ENCODE measurements at regions not wholly inside any gene's neighbourhood (a gene's known extent, or its start where the extent isn't known, plus 50 kb on each side); places are given as distances from the start of the nearest gene placed in this dataset.
"Not testable (repeated sequence)": the region's sequence is repeated elsewhere in the genome, so short reads cannot be mapped to it uniquely, and the experiment has no call there.

DNA sequence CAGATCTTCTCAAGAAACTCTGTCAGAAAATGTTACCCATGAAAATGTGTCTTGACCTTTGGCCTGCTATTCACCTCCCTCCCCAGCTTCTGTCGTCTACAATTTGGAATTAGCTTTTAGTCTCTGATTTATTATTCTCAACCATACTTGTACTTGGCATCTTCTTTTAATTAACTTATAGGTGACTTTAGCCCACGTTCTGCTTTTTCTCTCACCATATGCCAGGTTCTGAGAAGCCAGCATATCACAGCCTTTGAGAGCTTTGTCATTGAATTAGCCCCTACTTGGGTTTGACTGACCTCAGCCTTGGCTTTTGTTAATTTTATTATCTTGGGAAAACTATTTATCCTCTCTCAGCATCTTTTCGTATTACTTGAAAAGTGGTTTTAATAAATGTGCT, 355.9 kb downstream of the OXSM start:
- no peak overlapping the region for H2AFZ ChIP-seq (ENCODE audit: low read length)
- no peak for DNase-seq (ENCODE audit: low read depth in 2 of 2)
- no peaks in the 10 kb centered on the region for H3K79me2 ChIP-seq (ENCODE audit: control insufficient read depth, insufficient read depth, low read length)
- no peak overlapping the region for H3K4me2 ChIP-seq (ENCODE audit: extremely low read depth, insufficient read depth, low read length)
- no peaks in the 10 kb centered on the region for H3K27me3 ChIP-seq (ENCODE audit: control insufficient read depth, insufficient read depth, low read length)
- no peaks in the 10 kb centered on the region for H3K9me3 ChIP-seq (ENCODE audit: control insufficient read depth, insufficient read depth, low read depth, low read length)
- TF ChIP-seq, protein P1, sequence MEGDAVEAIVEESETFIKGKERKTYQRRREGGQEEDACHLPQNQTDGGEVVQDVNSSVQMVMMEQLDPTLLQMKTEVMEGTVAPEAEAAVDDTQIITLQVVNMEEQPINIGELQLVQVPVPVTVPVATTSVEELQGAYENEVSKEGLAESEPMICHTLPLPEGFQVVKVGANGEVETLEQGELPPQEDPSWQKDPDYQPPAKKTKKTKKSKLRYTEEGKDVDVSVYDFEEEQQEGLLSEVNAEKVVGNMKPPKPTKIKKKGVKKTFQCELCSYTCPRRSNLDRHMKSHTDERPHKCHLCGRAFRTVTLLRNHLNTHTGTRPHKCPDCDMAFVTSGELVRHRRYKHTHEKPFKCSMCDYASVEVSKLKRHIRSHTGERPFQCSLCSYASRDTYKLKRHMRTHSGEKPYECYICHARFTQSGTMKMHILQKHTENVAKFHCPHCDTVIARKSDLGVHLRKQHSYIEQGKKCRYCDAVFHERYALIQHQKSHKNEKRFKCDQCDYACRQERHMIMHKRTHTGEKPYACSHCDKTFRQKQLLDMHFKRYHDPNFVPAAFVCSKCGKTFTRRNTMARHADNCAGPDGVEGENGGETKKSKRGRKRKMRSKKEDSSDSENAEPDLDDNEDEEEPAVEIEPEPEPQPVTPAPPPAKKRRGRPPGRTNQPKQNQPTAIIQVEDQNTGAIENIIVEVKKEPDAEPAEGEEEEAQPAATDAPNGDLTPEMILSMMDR (conservative IDR thresholded peaks at IDR 0.05 in 1 of 2, IDR thresholded peaks at IDR 0.05 in 1 of 2; ENCODE audit: low read depth in 1 of 2, low read length in 2 of 2), result no peak
- no peak overlapping the region for H3K4me3 ChIP-seq (replicated peaks in 1 of 4; ENCODE audit: control extremely low read depth in 1 of 4, insufficient read depth in 1 of 4, low read depth in 3 of 4, low read length in 4 of 4)
- no peaks in the 10 kb centered on the region for H4K20me1 ChIP-seq (ENCODE audit: control insufficient read depth, extremely low read depth, insufficient read depth, low read length)
- no peaks in the 10 kb centered on the region for H3K36me3 ChIP-seq (ENCODE audit: control insufficient read depth, insufficient read depth, low read length)
- H3K4me1 ChIP-seq (ENCODE audit: control insufficient read depth, extremely low read depth, insufficient read depth, low read length), result no peaks in the 10 kb centered on the region
- H3K27ac ChIP-seq (ENCODE audit: insufficient read depth, low read length), result no peak overlapping the region
- no peak overlapping the region for H3K9ac ChIP-seq (ENCODE audit: insufficient read depth, low read length)

DNA sequence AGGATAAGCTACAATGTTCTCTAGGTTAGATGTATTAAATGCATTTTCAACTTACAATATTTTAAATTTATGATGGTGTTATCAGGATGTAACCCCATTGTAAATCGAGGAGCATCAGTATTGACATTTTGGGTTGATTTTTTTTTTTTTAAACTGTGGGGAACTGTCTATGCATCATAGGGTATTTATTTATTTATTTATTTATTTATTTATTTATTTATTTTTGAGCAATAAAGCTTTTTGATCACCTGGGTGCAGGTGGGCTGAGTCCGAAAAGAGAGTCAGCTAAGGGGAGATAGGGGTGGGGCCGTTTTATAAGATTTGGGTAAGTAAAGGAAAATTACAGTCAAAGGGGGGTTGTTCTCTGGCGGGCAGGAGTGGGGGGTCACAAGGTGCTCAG, 367.5 kb downstream of the OXSM start:
- not testable (repeated sequence) for H3K4me1 ChIP-seq (ENCODE audit: control insufficient read depth, extremely low read depth, insufficient read depth, low read length); H3K27me3 ChIP-seq (ENCODE audit: control insufficient read depth, insufficient read depth, low read length); H3K27ac ChIP-seq (ENCODE audit: insufficient read depth, low read length); H3K9ac ChIP-seq (ENCODE audit: insufficient read depth, low read length); DNase-seq (ENCODE audit: low read depth in 2 of 2); H3K79me2 ChIP-seq (ENCODE audit: control insufficient read depth, insufficient read depth, low read length); H2AFZ ChIP-seq (ENCODE audit: low read length); H3K4me3 ChIP-seq (replicated peaks in 1 of 4; ENCODE audit: control extremely low read depth in 1 of 4, insufficient read depth in 1 of 4, low read depth in 3 of 4, low read length in 4 of 4); H3K4me2 ChIP-seq (ENCODE audit: extremely low read depth, insufficient read depth, low read length); H3K9me3 ChIP-seq (ENCODE audit: control insufficient read depth, insufficient read depth, low read depth, low read length); H3K36me3 ChIP-seq (ENCODE audit: control insufficient read depth, insufficient read depth, low read length); H4K20me1 ChIP-seq (ENCODE audit: control insufficient read depth, extremely low read depth, insufficient read depth, low read length)

DNA sequence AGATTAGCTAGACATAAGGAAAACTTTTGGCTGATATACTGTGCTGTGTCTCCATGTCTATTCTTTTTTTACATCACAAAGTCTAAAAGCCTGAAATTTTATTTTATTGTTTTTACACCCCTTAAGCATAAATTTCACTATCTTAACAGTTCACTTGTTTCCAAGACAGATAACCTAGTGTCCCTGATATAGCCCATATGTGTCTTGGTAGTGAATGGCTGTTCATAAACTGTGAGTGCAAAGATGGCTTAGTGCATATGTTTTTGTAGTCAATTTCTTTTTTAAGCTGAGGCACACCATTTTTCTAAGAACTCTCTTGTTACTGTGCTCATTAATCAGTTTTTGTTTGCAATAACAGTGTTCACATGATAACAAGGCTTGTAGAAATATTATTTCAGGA, 381.1 kb downstream of the OXSM start:
- H3K4me2 ChIP-seq (ENCODE audit: extremely low read depth, insufficient read depth, low read length), result no peak overlapping the region
- H3K4me3 ChIP-seq (replicated peaks in 1 of 4; ENCODE audit: control extremely low read depth in 1 of 4, insufficient read depth in 1 of 4, low read depth in 3 of 4, low read length in 4 of 4), result no peak overlapping the region
- TF ChIP-seq, protein P1 (conservative IDR thresholded peaks at IDR 0.05 in 1 of 2, IDR thresholded peaks at IDR 0.05 in 1 of 2; ENCODE audit: low read depth in 1 of 2, low read length in 2 of 2), result no peak
- no peak for TF ChIP-seq EZH2 (IDR thresholded peaks at IDR 0.05; ENCODE audit: low read length, missing control alignments)
- no peak overlapping the region for H3K27ac ChIP-seq (ENCODE audit: insufficient read depth, low read length)
- H3K9me3 ChIP-seq (ENCODE audit: control insufficient read depth, insufficient read depth, low read depth, low read length), result no peaks in the 10 kb centered on the region
- H3K4me1 ChIP-seq (ENCODE audit: control insufficient read depth, extremely low read depth, insufficient read depth, low read length), result no peaks in the 10 kb centered on the region
- H4K20me1 ChIP-seq (ENCODE audit: control insufficient read depth, extremely low read depth, insufficient read depth, low read length), result no peaks in the 10 kb centered on the region
- DNase-seq (ENCODE audit: low read depth in 2 of 2), result no peak
- H3K9ac ChIP-seq (ENCODE audit: insufficient read depth, low read length), result no peak overlapping the region
- no peaks in the 10 kb centered on the region for H3K36me3 ChIP-seq (ENCODE audit: control insufficient read depth, insufficient read depth, low read length)
- no peak overlapping the region for H2AFZ ChIP-seq (ENCODE audit: low read length)
- H3K79me2 ChIP-seq (ENCODE audit: control insufficient read depth, insufficient read depth, low read length), result no peaks in the 10 kb centered on the region
- H3K27me3 ChIP-seq (ENCODE audit: control insufficient read depth, insufficient read depth, low read length), result no peaks in the 10 kb centered on the region

DNA sequence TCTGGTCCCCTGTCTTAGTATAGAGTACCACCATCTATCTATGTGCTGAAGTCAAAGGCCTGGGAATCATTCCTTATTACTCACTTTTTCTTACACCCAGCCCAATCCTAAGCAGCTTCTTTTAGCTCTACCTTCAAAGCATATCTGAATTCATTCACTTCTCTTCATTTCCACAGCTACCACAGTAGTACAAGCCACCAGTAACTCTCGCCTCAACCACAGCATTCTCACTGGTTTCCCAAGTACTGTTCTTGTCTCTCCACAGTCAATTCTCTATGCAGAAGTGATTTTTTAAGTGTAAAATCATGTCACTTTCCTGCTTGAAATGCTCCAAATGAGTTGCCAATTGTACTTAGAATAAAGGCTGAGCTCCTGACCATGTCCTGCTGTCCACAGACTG, 401.7 kb downstream of the OXSM start:
- Histone ChIP-seq H4K20me1 (ENCODE audit: control insufficient read depth, extremely low read depth, insufficient read depth, low read length) (no peaks in the 10 kb centered on the region), H3K9me3 (ENCODE audit: control insufficient read depth, insufficient read depth, low read depth, low read length) (no peaks in the 10 kb centered on the region), H3K9ac (ENCODE audit: insufficient read depth, low read length) (no peak overlapping the region), H3K4me2 (ENCODE audit: extremely low read depth, insufficient read depth, low read length) (no peak overlapping the region), H3K27ac (ENCODE audit: insufficient read depth, low read length) (no peak overlapping the region), H3K27me3 (ENCODE audit: control insufficient read depth, insufficient read depth, low read length) (no peaks in the 10 kb centered on the region), H3K36me3 (ENCODE audit: control insufficient read depth, insufficient read depth, low read length) (no peaks in the 10 kb centered on the region), H3K79me2 (ENCODE audit: control insufficient read depth, insufficient read depth, low read length) (no peaks in the 10 kb centered on the region), H3K4me1 (ENCODE audit: control insufficient read depth, extremely low read depth, insufficient read depth, low read length) (no peaks in the 10 kb centered on the region), H3K4me3 (replicated peaks in 1 of 4; ENCODE audit: control extremely low read depth in 1 of 4, insufficient read depth in 1 of 4, low read depth in 3 of 4, low read length in 4 of 4) (no peak overlapping the region), H2AFZ (ENCODE audit: low read length) (no peak overlapping the region)
- DNase-seq (ENCODE audit: low read depth in 2 of 2), result no peak
- TF ChIP-seq, protein P1 (conservative IDR thresholded peaks at IDR 0.05 in 1 of 2, IDR thresholded peaks at IDR 0.05 in 1 of 2; ENCODE audit: low read depth in 1 of 2, low read length in 2 of 2), result no peak
- TF ChIP-seq EZH2 (IDR thresholded peaks at IDR 0.05; ENCODE audit: low read length, missing control alignments), result no peak
